ENCODE measurements at regions not wholly inside any gene's neighbourhood (a gene's known extent, or its start where the extent isn't known, plus 50 kb on each side); places are given as distances from the start of the nearest gene placed in this dataset.

DNA sequence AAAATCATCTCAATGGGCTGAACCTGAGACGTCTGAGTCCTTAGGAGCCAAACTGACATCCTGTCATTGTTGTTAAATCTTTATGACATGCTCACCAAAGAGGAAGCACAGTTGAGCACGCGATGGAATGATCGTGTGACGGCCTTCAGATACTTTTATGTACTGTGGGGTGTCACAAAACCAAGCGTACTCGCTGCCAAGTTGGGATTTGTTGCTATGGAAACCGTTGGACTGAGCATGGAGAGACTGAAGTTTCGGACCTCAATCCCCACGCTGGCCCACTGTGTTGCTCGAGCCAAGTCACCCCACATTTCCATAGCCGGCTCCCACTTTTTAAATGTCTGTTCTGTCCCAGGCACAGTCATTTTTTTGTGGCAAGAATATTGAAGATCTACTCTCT, 222.8 kb upstream of the SDK2 start:
- WGBS = 85% methylated on average over 12 of the region's 12 CpGs
- Histone ChIP-seq H3K36me3 (ENCODE audit: control insufficient read depth in 2 of 2, insufficient read depth in 2 of 2, low read length in 1 of 2) (no peaks in the 10 kb centered on the region), H3K27me3 (ENCODE audit: control insufficient read depth in 2 of 2, insufficient read depth in 1 of 2, low read length in 1 of 2) (no peaks in the 10 kb centered on the region), H3K4me1 (ENCODE audit: control insufficient read depth in 2 of 2, insufficient read depth in 2 of 2, low read length in 2 of 2) (no peaks in the 10 kb centered on the region), H3K9me3 (ENCODE audit: control insufficient read depth in 2 of 2, insufficient read depth in 1 of 2, low read length in 1 of 2) (no peaks in the 10 kb centered on the region), H3K4me3 (ENCODE audit: low read length in 2 of 2) (no peak overlapping the region), H3K27ac (ENCODE audit: low read depth in 1 of 2, low read length in 1 of 2) (no peak overlapping the region)
- DNase-seq (ENCODE audit: low read depth in 6 of 9, low spot score in 9 of 9) = no peak

DNA sequence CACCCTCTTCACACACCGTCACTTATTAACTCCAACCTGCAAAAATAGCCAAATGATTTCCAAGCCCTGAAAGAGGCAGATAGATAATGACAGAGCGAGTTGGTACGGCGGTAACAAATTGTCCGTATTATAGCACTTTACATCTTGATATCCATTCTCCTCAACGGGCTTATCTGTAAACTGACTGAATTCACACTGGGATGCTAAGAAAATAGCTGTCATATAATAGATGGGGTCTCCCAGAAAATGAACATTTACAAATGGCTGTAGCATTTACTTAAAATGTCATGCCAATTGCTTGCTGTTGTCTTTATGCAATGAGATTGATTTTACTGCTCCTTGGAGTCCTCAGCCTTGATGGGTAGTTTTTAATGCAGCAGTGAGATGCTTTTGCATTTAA, 225.8 kb upstream of the SDK2 start:
- 91% methylated on average over 6 of the region's 6 CpGs for WGBS
- no peak overlapping the region for H3K27ac ChIP-seq (ENCODE audit: low read depth in 1 of 2, low read length in 1 of 2)
- no peaks in the 10 kb centered on the region for H3K36me3 ChIP-seq (ENCODE audit: control insufficient read depth in 2 of 2, insufficient read depth in 2 of 2, low read length in 1 of 2)
- DNase-seq (ENCODE audit: low read depth in 6 of 9, low spot score in 9 of 9) = no peak
- no peak overlapping the region for H3K4me3 ChIP-seq (ENCODE audit: low read length in 2 of 2)
- H3K27me3 ChIP-seq (ENCODE audit: control insufficient read depth in 2 of 2, insufficient read depth in 1 of 2, low read length in 1 of 2) = no peaks in the 10 kb centered on the region
- H3K9me3 ChIP-seq (ENCODE audit: control insufficient read depth in 2 of 2, insufficient read depth in 1 of 2, low read length in 1 of 2) = no peaks in the 10 kb centered on the region
- H3K4me1 ChIP-seq (ENCODE audit: control insufficient read depth in 2 of 2, insufficient read depth in 2 of 2, low read length in 2 of 2) = no peaks in the 10 kb centered on the region

DNA sequence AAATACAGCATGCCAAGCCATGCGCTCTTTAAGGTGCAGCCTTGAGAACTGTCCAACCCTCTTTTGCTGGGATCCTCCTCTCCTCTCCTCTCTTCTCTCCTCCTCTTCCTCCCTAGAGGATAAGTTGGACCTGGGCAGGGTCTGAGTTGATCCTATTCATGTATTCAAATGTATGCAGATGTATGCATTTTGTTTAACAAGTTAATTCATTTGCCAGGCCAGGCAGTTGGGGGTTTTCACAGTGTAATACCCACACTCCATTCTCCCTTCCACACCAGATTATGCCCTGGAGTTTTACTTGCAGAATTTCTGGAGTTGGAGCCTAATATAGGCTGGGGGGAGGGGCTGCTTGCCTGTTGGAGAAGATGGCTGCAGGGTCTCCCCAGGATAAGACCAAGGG, 226.2 kb upstream of the SDK2 start:
- Histone ChIP-seq H3K4me3 (ENCODE audit: low read length in 2 of 2) (no peak overlapping the region), H3K4me1 (ENCODE audit: control insufficient read depth in 2 of 2, insufficient read depth in 2 of 2, low read length in 2 of 2) (no peaks in the 10 kb centered on the region), H3K9me3 (ENCODE audit: control insufficient read depth in 2 of 2, insufficient read depth in 1 of 2, low read length in 1 of 2) (no peaks in the 10 kb centered on the region), H3K27me3 (ENCODE audit: control insufficient read depth in 2 of 2, insufficient read depth in 1 of 2, low read length in 1 of 2) (no peaks in the 10 kb centered on the region), H3K27ac (ENCODE audit: low read depth in 1 of 2, low read length in 1 of 2) (no peak overlapping the region), H3K36me3 (ENCODE audit: control insufficient read depth in 2 of 2, insufficient read depth in 2 of 2, low read length in 1 of 2) (no peaks in the 10 kb centered on the region)
- WGBS = 100% methylated on average over 1 of the region's 1 CpG
- no peak for DNase-seq (ENCODE audit: low read depth in 6 of 9, low spot score in 9 of 9)

DNA sequence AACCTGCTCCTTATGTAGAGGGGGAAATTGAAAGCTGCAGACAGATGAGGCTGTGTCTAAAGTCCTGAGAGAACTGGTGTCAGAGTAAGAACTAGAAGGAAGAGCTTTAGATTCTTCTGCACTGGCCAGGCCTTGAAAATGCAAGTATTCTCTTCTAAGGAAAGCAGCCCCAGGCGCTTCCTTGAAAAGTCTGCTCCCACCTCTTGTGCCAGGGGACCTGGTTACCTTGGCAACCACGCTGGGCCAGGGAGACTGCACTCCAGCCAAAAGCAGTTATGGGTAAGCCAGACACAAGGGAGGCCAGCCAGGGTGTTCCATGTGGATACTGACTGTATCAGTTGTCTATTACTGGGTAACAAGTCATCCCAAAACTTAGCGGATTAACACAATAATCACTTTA, 228.6 kb upstream of the SDK2 start:
- H3K36me3 ChIP-seq (ENCODE audit: control insufficient read depth in 2 of 2, insufficient read depth in 2 of 2, low read length in 1 of 2) = no peaks in the 10 kb centered on the region
- H3K9me3 ChIP-seq (ENCODE audit: control insufficient read depth in 2 of 2, insufficient read depth in 1 of 2, low read length in 1 of 2) = no peaks in the 10 kb centered on the region
- H3K4me3 ChIP-seq (ENCODE audit: low read length in 2 of 2) = no peak overlapping the region
- DNase-seq (ENCODE audit: low read depth in 6 of 9, low spot score in 9 of 9) = no peak
- H3K27ac ChIP-seq (ENCODE audit: low read depth in 1 of 2, low read length in 1 of 2) = no peak overlapping the region
- no peaks in the 10 kb centered on the region for H3K4me1 ChIP-seq (ENCODE audit: control insufficient read depth in 2 of 2, insufficient read depth in 2 of 2, low read length in 2 of 2)
- WGBS = 97% methylated on average over 3 of the region's 3 CpGs
- peaks cover 0 to 2% of the 10 kb centered on the region in 2 donors for H3K27me3 ChIP-seq (ENCODE audit: control insufficient read depth in 2 of 2, insufficient read depth in 1 of 2, low read length in 1 of 2)

DNA sequence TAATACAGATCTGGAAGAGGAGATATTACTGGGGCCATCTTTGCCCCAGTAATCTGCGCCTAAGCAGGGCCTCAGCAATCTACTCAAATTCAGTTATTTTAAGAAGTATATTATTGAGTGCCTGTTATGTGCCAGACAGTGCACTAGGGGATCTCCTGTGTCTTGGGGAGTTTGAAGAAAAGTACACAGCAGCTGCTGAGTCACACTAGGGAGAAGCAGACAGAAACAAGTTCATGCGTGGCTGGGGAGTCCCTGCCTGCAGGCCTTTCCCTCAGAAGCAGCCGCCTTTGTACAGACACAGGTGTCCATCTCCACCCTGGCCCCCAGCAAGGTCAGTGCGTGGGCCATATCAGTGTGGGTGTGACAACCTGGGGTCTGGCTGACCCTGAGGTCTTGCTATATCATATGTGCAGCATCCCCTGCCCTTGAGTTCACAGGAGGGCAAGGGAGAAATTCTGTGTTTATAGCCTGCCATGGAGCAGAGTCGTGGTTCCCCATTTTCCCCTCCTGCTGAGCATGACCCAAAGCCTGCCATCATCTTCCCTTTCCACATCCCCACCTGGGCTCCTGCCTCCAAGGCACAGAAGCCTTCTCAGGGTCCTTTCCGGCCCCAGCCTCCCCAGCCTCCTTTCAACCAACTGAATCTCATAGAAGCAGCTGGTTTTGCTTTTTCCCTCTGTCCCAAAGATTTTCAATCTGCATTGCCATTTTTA, 229.9 kb upstream of the SDK2 start:
- Histone ChIP-seq H3K4me1 (ENCODE audit: control insufficient read depth in 2 of 2, insufficient read depth in 2 of 2, low read length in 2 of 2) (no peaks in the 10 kb centered on the region), H3K36me3 (ENCODE audit: control insufficient read depth in 2 of 2, insufficient read depth in 2 of 2, low read length in 1 of 2) (no peaks in the 10 kb centered on the region), H3K4me3 (ENCODE audit: low read length in 2 of 2) (no peak overlapping the region), H3K9me3 (ENCODE audit: control insufficient read depth in 2 of 2, insufficient read depth in 1 of 2, low read length in 1 of 2) (no peaks in the 10 kb centered on the region), H3K27me3 (ENCODE audit: control insufficient read depth in 2 of 2, insufficient read depth in 1 of 2, low read length in 1 of 2) (peaks cover 0 to 2% of the 10 kb centered on the region in 2 donors), H3K27ac (ENCODE audit: low read depth in 1 of 2, low read length in 1 of 2) (no peak overlapping the region)
- WGBS = 80% methylated on average over 6 of the region's 6 CpGs
- peak in 1 of 9 donors; percentile 18 for DNase-seq (ENCODE audit: low read depth in 6 of 9, low spot score in 9 of 9)

DNA sequence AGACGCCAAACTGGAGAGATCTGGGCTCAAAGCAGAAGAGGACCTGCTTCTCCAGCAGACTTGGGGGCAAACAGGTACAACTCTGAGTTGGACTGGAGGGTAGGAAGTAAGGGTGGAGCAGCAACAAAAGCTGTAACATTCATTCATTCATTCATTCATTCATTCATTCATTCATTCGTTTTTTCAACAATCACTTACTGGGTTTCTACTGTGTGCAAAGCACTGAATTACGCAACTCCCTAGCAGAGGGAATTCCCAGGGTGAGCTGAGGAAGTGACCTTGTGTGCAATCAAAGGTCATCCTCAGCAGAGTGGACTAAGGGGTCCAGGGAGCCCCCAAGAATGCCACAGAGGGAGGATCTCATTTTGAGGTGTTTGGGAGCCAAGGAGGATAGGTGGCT, 231.1 kb upstream of the SDK2 start:
- Histone ChIP-seq H3K36me3 (ENCODE audit: control insufficient read depth in 2 of 2, insufficient read depth in 2 of 2, low read length in 1 of 2) (no peaks in the 10 kb centered on the region), H3K27ac (ENCODE audit: low read depth in 1 of 2, low read length in 1 of 2) (no peak overlapping the region), H3K4me3 (ENCODE audit: low read length in 2 of 2) (no peak overlapping the region), H3K27me3 (ENCODE audit: control insufficient read depth in 2 of 2, insufficient read depth in 1 of 2, low read length in 1 of 2) (peaks cover 2% of the 10 kb centered on the region in 2 donors), H3K4me1 (ENCODE audit: control insufficient read depth in 2 of 2, insufficient read depth in 2 of 2, low read length in 2 of 2) (no peaks in the 10 kb centered on the region), H3K9me3 (ENCODE audit: control insufficient read depth in 2 of 2, insufficient read depth in 1 of 2, low read length in 1 of 2) (no peaks in the 10 kb centered on the region)
- no peak for DNase-seq (ENCODE audit: low read depth in 6 of 9, low spot score in 9 of 9)
- WGBS = 63% methylated on average over 3 of the region's 3 CpGs

DNA sequence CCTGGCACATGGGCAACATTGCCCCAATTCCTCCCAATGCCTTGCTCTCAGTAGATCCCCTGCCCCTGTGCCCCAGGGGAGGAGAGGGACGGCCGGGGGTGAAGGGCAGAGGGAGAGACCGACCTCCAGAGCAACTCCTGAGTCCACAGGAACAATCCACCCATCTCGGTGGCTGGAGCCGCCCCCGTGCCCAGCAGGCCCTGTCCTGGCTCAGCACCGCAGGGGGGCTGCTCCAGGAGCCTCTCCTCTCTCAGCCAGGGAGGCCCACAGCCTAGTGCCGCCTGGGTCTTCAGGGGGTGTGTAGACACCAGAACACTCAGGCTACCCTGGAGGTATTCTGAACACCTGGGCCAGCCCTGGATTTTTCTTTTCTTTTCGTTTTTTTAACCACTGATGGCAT, 233.7 kb upstream of the SDK2 start:
- no peaks in the 10 kb centered on the region for H3K4me1 ChIP-seq (ENCODE audit: control insufficient read depth in 2 of 2, insufficient read depth in 2 of 2, low read length in 2 of 2)

DNA sequence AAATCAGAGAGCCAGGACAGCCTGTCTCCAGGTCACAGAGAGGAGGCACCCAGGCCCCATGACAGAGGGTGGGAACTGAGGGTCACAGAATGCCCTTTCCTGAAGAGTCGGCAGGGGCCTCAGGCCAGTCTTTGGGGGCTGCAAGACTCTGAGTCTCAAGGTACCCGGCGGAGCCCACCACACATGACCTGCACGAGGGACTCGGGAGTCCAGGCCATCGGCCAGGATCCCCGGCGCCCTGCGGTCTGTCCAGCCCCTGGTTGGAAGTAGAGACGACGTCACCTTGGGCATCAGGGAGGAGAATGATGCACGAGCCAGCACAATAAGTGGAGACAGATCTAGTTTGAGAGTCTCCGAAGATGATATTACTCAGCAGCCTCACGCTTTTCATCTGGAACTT, 234.7 kb upstream of the SDK2 start:
- Histone ChIP-seq H3K36me3 (ENCODE audit: control insufficient read depth in 2 of 2, insufficient read depth in 2 of 2, low read length in 1 of 2) (no peaks in the 10 kb centered on the region), H3K9me3 (ENCODE audit: control insufficient read depth in 2 of 2, insufficient read depth in 1 of 2, low read length in 1 of 2) (no peaks in the 10 kb centered on the region), H3K4me1 (ENCODE audit: control insufficient read depth in 2 of 2, insufficient read depth in 2 of 2, low read length in 2 of 2) (no peaks in the 10 kb centered on the region), H3K27me3 (ENCODE audit: control insufficient read depth in 2 of 2, insufficient read depth in 1 of 2, low read length in 1 of 2) (peaks cover 2 to 8% of the 10 kb centered on the region in 2 donors), H3K27ac (ENCODE audit: low read depth in 1 of 2, low read length in 1 of 2) (no peak overlapping the region), H3K4me3 (ENCODE audit: low read length in 2 of 2) (no peak overlapping the region)
- WGBS = 97% methylated on average over 14 of the region's 14 CpGs
- no peak for DNase-seq (ENCODE audit: low read depth in 6 of 9, low spot score in 9 of 9)

More for the DNA sequence above, 233.7 kb upstream of the SDK2 start:
- WGBS = 88% methylated on average over 9 of the region's 9 CpGs
- Histone ChIP-seq H3K36me3 (ENCODE audit: control insufficient read depth in 2 of 2, insufficient read depth in 2 of 2, low read length in 1 of 2) (no peaks in the 10 kb centered on the region), H3K27ac (ENCODE audit: low read depth in 1 of 2, low read length in 1 of 2) (no peak overlapping the region), H3K9me3 (ENCODE audit: control insufficient read depth in 2 of 2, insufficient read depth in 1 of 2, low read length in 1 of 2) (no peaks in the 10 kb centered on the region), H3K27me3 (ENCODE audit: control insufficient read depth in 2 of 2, insufficient read depth in 1 of 2, low read length in 1 of 2) (peaks cover 2 to 7% of the 10 kb centered on the region in 2 donors), H3K4me3 (ENCODE audit: low read length in 2 of 2) (no peak overlapping the region)
- DNase-seq (ENCODE audit: low read depth in 6 of 9, low spot score in 9 of 9) = no peak

DNA sequence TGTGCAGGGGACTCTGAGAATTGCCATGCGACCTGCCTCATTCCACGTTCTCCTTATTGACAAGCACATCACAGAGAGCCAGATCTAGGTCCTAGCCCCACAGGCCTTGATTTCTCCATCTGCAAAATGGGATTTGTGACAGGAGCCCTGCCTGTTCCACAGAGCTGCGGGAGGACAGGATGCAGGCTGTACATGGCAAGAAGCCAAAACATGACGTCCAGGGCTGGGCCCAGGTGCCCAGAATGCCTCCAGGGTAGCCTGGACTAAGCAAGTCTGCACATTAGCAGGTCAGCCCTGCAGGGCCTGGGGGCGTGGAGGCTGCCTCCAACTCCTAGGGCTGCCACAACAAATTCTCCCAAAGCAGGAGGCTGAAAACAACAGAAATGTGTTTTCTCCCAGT, 235.7 kb upstream of the SDK2 start:
- WGBS = 83% methylated on average over 5 of the region's 5 CpGs
- Histone ChIP-seq H3K27me3 (ENCODE audit: control insufficient read depth in 2 of 2, insufficient read depth in 1 of 2, low read length in 1 of 2) (peaks cover 2 to 8% of the 10 kb centered on the region in 2 donors), H3K4me3 (ENCODE audit: low read length in 2 of 2) (no peak overlapping the region), H3K27ac (ENCODE audit: low read depth in 1 of 2, low read length in 1 of 2) (no peak overlapping the region), H3K9me3 (ENCODE audit: control insufficient read depth in 2 of 2, insufficient read depth in 1 of 2, low read length in 1 of 2) (no peaks in the 10 kb centered on the region), H3K36me3 (ENCODE audit: control insufficient read depth in 2 of 2, insufficient read depth in 2 of 2, low read length in 1 of 2) (no peaks in the 10 kb centered on the region), H3K4me1 (ENCODE audit: control insufficient read depth in 2 of 2, insufficient read depth in 2 of 2, low read length in 2 of 2) (no peaks in the 10 kb centered on the region)
- DNase-seq (ENCODE audit: low read depth in 6 of 9, low spot score in 9 of 9) = no peak

All from thymus (tissue), 11 donors.